Fibroblast of gingiva (primary cell): ENCODE measurements at regions not wholly inside any gene's neighbourhood (a gene's known extent, or its start where the extent isn't known, plus 50 kb on each side); places are given as distances from the start of the nearest gene placed in this dataset.

Experiments used
- DNase-seq: peaks from one replicate; pipeline ENCODE4 v3.0.0-alpha.2; 2011; ENCODE audit warnings: low read depth

DNA sequence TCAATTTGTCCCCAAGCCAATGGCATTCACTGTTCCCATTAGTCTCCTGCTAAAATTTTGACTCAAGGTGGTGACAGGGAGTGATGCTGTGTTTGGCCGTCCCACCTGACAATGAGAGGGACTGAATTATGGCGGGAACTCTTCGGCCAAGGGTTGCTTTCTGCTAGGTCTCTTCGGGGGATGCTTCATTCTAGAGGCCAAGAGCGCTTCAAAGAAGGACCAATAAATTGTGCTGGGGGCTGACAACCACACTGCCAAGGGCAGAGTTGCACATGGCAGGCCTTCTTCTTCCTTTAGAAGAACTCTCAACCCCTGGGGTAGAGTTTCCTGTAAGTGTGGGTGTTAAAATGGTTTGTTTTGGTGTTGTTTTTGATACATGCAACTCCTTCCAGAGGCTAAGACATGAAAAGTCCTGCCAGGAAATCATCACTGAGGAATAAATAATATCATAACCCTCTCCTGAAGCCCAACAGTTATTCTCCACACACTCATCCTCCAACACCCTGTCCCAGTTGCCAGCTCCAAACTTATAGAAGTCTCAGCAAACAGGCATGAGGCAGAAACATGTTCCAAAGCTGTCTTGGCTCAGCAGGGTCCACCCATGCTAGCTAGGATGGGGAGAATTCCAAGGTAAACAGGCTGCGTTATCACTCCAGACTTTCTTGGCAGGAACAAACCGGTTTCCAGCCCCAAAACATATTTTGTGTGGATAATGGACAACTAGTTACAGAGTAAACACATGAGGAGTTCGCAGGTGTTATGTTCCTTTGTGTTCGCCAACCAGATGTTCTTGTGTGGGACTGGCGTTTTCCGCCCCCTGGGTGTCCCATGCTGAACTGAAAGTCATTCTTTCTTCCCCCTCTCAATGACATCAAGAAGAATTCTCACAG is 396.7 kb upstream of the RGMA start:
- no peak for DNase-seq

DNA sequence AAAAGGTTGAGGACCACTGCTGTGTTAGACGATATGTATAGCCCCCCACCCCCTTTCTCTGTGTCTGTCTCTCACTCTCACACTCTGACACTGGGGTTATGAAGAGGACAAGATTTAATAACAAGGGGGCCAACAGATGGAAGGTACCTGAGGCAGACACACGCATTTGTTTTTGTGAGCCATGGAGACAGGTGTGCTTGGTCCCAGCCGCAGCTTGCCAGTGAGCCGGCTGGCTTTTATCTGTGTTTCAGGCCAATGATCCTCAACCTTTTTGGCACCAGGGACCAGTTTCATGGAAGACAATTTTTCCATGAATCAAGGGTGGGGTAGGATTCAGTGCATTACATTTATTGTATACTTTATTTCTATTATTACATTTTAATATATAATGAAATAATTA is 394.9 kb upstream of the RGMA start:
- DNase-seq = no peak

DNA sequence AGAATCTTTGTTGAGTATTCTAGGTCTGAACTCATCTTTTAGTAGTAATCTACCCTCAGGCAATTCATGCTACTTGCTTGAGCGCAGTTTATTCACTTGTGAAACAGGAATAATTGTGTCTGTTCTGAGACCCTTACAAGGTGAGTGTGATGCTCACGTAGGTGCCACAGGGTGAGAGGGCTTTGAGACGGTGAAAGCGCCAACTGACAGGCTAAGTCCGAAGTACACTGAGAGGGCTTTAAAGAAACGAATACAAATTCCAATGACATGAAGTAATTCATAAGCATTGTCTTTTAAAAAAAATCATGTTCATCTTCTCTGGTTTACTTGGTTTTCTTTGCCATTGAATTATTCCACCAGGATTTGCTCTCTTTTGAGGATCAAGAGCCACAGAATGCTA is 393.7 kb upstream of the RGMA start:
- no peak for DNase-seq

DNA sequence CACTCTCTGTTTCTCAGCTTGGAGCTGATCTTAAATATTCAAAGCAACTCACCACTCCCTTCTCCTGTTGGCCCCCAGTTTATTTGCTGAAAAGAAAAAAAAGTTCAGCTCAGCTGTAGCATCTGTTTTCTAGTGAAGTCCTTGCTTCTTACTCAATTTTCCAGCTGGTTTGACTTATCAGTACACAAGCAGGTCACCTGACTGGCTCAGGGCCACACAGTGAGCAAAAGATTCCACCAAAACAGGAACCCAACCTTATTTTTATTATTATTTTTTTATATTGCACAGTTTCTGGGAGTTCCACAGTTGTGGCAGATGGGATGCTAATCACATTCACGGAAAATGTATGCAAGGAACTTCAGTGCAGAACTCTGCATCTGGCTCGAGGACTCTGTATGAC is 390.7 kb upstream of the RGMA start:
- no peak for DNase-seq

DNA sequence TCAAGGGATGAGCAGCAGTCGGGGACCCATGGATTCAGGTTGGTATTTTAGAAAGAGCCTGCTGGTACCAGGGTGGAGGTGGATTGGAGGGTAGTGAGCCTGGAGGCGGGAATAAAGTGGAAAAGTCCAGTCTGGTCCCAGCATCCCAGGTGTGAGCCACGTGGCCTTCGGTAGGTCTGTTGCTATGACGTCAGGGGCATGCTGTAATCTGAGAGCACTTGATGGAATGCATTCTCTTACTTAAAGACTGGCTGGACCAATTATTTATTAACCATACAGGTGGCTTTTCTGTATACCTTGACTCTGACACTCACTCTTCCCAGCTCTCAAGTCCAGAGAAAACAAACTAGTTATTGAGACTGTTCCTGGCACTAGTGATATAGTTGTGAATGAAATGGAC is 389.9 kb upstream of the RGMA start:
- no peak for DNase-seq

DNA sequence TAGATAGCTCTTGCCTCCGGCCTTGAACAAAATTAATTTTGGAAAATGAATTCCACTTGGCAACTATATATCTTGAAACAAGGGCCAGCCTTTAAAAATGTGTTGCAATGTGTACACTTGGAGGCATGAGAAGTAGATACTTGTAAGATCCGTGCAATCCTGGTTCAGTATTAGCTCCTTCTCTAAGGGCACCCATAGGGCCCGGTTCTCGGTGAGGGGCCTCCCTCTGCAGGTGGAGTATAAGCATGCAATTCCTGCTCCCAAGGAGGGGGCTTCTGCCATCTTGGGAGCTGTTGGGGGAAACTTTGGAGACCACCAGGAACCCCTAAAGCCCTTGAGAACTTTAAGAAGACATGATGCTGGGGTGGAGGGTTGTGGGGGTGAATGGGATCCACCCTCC is 388.7 kb upstream of the RGMA start:
- DNase-seq = no peak

DNA sequence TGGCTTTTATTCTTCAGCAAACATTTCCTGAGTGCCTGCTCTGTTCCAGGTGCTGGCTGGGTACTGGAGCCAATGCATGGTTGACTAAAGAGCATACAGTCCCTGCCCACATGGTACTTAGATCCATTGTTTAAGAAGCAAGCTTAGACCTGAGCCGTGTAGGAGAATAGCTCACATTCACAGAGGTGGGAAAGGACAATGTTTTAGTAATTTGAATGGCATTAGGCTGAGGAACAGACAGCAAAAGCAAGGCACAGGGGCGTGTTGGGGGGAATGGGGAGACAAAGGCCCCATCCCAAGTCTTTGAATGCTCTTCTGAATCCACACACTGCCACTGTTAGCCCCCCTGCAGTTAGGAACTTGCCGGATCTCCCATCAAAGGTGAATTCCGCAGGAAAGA is 388.2 kb upstream of the RGMA start:
- DNase-seq = no peak

DNA sequence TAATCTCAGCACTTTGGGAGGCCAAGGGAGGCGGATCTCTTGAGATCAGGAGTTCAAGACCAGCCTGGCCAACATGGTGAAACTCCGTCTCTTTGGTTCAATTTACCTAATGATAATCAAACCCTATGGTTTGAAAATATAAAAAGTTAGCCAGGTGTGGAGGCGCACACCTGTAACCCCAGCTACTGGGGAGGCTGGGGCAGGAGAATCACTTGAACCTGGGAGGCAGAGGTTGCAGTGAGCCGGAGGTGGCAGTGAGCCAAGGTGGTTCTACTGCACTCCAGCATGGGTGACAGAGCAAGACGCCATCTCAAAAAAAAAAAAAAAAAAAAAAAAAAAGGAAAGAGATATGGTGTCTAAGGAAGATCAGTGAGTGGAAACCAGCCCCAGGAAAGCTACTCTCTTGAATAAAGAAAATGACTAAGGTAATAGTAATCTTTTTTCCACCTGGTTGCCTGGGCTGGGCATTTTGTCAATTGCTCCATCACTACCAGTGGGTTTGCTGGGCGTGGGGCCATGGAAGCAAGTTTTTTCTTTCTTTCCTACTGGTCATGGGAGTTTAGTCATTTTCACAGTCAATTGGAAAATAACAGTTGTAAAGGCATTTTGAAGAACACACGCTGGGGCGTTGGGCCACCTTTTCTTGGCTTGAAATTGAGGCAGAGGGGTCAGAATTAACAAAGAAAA is 387.6 kb upstream of the RGMA start:
- no peak for DNase-seq

DNA sequence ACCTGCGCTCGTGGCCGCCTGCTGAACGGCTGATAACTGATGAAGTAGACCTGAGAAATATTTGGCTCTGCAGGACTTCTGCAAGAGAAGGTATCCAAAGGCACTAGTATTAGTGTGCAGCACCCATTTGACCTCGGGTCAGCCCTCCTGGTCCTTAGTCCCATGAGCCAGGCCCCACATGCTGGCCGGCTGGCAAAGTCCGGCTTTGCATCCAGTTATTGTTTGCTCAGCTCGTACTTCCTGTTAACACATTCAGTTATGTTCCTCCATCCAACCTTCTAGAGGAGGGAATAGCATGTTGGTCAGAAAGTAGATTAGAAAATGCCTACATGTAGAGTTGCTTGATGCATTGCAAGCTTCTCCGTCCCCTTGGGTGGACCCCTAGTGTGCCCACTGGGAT is 385.7 kb upstream of the RGMA start:
- no peak for DNase-seq

DNA sequence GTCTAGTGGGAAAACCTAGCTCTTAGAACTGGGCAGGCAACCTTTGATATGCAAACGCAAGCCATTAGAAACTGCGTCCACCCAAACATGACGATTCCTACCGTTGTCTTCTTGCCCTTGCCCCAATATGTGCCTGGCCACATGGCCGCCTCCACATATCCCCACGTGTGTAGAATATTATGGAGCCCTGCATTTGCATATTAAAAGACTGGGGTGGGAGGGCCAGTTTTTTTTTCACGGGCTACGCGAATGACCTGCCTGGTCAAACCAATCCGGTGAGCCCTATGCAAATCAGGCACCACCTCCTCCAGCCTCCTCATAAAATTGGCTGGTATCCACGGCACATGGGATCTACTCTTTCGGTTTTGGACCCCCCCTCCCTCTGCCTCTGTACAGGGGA is 381.0 kb upstream of the RGMA start:
- no peak for DNase-seq

DNA sequence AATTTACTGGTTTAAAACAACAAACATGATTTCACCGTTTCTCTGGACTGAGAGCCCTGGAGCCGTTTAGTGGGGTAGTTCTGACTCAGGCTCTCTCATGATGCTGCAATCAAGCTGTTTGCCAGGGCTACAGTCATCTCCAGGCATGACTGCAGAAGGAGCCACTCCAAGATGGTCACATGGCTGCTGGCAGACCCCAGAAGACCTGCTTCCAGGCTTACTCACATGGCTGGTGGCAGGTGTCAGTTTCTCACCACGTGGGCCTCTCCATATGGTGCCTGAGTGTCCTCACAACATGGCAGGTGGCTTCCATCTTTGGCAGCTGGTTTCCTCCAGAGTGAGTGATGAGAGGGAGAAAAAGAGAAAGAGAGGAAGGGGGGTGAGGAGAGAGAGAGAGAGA is 378.3 kb upstream of the RGMA start:
- DNase-seq = no peak

DNA sequence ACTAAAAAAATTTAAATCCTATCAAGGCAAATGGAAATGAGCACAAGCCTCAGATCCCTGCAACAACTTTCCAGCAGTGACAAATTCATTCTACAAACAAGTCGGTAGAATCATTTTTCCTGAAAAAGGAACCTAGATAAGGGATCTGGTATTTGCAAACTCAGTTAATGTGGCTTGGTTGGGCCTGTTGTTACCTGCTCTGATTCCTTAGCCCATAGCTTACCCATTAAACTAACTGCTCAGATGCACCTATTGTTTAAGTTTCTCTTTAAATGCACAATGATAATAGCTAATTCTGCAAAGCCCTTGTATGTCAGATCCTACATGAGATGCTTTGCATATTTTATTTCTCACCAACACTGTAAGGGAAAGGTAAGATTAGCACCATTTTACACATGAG is 377.4 kb upstream of the RGMA start:
- no peak for DNase-seq

DNA sequence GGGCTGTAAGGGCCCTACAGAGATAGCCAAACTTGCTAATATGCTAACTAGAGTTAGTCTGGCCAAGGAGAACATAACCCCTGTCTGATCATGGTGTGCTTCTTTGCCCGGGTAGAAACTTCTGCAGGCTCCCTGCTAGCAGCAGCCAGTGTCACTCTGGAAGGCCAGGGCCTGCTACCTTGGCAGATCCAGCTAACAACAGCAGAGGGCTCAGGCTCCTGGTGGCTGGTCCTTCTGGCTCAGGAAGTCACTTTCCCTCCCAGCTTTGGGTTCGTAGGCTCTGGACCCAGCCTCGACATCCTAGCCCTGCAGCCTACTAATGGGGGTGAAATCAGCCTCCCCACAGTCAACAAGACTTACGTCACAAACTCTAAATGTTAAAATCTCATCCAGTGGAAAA is 373.7 kb upstream of the RGMA start:
- DNase-seq = no peak

DNA sequence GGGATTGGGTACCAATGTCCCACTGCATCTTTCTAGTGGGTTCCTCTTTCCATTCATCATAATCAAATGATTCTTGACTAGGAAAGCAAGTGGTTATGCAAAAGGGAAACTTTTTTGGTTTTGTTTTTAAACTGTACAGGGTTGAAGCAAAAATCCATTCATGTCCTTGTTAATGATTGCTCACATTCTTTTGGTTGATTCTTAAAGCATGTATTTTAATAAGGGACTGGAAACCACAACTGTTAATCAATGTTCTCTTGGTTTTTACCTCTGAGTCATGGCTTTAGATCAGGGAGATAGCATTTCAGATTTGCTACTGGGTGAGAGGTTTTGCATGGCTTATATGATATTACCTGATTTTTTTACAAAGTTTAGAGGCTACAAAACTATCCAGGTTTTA is 371.7 kb upstream of the RGMA start:
- no peak for DNase-seq

DNA sequence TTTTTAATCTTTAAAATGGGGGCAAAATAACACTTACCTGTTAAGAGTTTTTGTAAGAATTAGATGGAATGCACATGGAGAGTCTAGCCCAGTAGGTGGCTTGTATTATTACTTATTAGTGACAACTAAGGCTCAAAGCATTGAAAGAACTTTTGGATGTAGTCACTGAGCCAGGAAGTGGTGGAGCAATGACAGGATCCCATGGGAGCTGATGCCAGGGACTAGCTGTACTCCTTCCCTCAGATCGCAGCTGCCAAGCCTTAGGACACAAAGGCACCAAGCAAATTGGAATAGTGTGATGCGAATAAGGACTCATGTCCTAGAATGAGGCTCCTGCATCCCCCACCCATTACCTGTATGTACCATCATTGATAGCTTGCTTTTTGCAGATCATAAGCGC is 370.4 kb upstream of the RGMA start:
- DNase-seq = no peak

DNA sequence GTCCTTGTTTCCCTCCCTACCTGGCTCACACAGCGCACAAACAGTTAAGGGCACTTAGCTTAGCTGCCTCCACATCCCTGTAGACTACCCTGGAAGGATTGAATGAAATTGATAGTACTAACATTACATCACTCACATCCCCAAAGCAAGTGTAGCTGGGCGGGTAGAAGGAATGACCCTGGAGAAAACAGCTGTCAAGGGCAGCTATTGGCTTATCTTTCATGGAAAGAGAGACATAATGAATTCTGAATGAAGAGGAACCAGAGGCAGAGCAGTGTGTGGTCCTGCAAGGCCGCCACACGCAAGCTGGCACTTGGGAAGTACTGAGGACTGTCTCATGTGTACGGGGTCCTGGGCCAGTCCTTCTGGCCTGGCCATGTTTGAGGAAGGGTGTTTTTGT is 369.6 kb upstream of the RGMA start:
- DNase-seq = no peak

DNA sequence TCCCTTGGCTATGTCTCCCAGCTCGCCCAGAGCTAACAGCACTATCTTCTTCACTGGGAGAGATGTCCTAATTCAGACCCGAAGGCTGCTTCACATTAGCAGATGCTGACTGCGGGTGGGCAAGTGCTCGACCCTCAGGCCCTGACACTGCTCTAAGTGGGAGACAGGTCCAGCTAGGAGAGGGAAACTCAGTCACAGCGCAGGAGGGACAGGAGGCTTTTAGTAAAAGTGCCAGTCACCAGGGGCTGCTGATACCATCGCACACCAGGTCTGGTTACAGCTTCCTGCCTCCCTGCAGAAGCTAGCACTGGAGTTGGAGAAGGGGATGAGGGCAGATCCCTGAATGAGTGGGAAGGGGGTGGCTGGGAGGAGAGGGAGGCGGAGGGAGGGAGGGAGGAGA is 365.8 kb upstream of the RGMA start:
- no peak for DNase-seq

DNA sequence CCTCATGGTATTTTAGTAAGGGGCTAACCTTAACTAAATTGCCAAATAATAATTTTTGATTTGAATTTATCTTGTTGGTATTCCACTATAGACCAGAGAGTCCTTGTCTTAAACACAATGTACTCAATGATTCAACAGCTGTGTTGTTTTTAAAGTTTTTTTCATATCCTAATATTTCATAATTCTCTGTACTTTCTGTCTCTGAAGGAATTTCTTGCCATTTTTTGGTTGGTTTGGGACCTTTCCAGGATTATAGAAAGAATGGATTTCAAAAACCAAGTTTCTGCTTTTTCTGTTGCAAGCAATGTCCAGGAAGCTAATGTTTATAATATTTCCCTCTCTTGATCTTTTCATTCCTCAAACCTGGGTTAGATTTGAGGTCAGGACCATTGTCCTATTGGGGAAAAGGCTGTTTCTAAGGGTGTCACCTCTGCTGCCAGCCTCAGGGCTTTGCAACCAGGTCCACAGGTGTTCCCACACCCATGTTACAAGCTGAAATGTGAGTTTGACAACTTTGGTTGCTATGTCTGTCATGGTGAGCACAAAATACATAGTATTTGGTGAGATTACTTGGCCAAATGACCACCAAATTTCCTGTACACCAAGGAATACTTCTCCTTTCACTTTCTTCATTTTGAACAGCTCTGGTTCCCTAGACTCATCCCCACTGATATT is 363.7 kb upstream of the RGMA start:
- DNase-seq = no peak

DNA sequence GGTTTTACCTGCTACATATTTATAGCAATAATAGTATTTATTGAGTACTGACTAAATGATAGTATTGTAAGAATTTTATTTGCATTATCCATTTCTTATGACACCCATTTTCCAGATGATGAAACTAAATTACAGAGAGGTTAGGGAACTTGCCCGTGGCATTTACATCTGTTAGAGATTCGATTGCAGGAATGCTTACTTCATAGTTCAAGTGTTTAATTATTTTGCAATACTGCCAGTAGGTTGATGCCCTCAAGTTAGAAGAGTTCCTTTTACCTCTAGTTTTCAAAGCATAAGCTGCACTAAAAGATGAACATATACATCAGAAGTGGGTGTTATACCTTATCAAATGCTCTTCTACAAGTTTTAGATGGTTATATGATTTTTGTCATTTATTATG is 362.8 kb upstream of the RGMA start:
- DNase-seq = no peak

DNA sequence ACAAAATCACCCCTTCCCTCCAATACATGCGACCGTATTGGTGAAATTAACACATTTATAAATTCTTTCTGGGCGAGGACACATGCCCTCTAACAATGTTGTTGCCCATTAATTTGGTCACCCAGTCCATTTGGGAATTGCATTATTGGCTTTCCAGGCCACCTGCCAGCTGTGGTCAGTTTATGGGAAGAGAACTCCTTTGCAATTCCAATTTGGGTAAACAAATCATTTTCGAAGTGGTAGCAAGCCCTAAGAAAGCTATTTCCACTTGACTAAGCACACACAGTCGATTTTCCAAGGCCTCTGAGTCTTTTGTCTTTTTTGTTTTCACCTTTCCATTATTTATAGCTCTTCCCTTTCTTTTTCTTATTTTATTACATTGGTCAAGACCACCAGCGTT is 362.3 kb upstream of the RGMA start:
- no peak for DNase-seq

DNA sequence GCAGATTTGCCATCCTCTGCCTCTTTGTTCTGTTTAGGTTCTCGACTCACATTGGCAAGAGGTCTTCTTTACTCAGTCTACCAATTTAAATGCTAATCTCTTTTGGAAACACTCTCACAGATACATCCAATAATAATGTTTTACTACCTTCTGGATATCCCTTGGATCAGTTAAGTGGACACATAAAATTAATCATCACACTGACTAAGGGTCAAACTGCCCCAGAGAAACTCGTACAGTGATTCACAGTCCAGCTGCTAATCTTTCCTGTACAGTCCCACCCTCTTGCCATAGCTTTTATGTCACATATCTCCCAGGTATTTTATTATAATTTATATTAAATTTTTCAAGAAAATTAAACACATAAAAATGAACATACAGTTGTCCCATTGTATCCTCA is 360.8 kb upstream of the RGMA start:
- no peak for DNase-seq

DNA sequence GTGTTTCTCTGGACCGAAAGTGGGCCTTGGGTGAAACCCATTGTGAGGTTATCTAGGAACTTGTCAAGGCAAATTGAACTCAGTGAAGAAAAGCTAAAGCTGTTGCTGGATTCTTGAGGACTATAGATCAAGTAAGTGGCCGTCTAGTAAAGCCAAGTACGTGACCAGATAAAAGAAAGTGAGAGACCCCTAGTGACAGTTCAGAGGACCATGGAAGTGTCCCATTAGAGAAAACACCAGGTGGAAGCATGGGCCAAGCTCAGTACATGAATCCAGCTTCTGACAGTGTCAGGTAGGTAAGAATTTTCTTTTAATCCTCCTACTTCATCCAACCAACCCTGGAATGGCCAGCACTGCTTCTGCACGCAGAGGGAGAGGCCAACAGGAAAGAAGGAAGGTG is 349.3 kb upstream of the RGMA start:
- DNase-seq = no peak

DNA sequence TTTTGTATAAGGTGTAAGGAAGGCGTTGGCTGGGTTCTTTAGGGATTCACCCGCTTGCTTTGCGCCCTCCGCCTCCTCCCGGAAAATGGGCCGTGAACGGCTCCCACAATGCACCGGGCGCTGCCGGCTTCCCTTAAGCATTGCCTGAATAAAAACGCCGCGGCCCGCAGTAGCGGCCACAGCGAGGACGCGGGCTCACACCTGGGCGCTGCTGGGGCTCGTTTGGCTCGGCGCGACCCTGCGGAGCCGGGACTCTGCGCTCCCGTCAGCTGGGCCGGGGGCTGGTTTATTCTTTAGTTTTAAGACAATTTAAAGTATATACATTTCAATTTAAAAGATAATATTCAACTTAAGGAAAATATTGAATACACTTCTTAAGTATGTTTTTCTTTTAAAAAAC is 343.5 kb upstream of the RGMA start:
- no peak for DNase-seq
